GM19468 (cell line): ENCODE measurements at regions not wholly inside any gene's neighbourhood (a gene's known extent, or its start where the extent isn't known, plus 50 kb on each side); places are given as distances from the start of the nearest gene placed in this dataset.
"Not testable (repeated sequence)": the region's sequence is repeated elsewhere in the genome, so short reads cannot be mapped to it uniquely, and the experiment has no call there.

Experiments used
- ATAC-seq: cut with Tn5 transposase; IDR thresholded peaks from one replicate; pipeline ENCODE4 v1.9.1; 2021; ENCODE audit warnings: mild to moderate bottlenecking, moderate library complexity, moderate number of reproducible peaks; ENCODE audit not compliant: unreplicated experiment; ENCODE audit errors: extremely low read depth

DNA sequence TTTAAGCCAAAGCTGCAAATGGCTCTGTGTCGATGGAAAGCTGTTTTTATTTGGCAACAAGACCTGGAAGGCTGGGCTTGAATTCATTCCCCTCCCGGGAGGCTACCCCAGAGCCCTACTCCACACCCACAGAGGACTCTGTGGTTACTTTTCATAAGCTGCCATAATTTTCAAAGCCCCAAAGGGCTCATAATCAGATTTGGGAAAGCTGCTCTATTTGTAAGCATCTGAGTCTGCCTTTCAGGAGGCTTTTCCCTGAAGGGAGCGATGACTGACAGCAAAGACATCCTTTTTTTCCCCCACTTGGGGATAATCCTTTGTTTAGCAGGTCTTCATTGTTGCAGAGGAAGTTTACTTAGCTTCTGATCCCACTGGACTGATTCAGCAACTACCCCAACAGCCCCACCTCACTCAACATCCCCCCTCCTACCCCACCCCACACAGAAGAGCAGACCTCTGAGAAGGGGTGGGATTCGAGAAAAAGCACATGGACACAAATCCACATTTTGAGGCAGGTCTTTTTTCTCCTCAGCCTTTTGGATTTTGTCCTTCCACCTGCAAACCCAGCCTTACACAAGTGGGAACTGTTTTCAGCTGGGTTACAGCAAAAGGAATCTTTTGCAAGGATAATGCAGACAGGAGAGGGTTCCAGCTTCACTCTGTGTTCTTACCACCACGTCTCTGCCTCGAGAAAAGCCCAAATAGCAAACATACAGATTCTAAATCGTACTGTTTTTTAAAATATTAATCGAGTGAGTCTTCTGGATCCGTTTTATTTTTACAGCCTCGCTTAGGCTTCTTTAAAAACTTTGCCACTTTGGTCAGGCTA lies 244.4 kb upstream of the TUT7 start:
- no peak for ATAC-seq

DNA sequence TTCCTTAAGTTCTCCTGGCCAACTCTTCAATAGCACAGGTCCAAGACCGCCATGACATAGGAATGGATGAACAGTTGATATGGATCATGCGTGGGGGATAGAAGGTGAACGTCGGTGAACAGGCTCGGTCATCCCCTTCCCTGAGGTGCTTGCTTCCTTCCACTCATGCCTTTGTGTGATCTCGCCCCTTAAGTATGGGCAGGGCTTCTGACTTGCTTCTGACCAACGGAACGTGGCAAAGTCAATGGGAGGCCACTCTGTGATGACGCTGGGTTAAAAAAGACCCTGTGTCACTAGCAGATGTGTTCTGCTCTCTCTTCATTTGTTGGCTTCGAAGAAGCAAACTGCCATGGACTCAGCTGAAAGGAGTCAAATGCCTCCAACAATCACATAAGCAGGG lies 240.5 kb upstream of the TUT7 start:
- no peak for ATAC-seq

DNA sequence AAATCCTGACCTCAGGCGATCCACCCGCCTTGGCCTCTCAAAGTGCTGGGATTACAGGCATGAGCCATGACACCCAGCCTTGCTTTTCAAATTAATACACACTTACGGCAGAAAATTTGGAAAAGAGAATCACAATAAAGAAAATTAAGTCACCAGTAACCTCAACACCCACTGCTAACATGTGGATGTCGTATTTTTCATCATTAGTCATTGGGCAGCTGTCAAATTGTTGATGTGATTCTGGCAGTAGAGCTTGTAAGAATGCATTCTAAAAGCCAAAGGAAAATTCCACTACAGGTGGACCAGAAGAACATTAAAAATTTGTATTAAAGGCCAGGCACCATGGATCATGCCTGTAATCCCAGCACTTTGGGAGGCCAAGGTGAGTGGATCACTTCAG lies 237.3 kb upstream of the TUT7 start:
- ATAC-seq = no peak

DNA sequence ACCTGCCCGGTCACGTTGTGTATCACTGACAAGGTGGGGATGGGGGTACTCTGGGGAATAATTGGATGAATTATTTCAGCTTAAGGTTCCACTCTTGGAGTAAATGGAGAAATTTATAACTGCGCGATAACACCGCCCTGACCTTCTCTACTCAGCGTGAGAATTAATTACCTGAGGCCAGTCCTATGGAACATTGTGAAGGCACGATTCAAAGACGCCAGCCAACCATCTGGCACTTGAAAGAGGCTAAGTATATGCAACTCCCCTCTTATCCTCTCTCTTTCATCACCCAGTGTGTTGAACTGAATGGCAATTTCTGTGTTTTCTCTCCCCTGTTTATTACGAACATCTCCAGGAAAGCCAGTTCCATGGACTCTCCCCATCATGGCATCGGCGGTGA lies 235.5 kb upstream of the TUT7 start:
- ATAC-seq = no peak

DNA sequence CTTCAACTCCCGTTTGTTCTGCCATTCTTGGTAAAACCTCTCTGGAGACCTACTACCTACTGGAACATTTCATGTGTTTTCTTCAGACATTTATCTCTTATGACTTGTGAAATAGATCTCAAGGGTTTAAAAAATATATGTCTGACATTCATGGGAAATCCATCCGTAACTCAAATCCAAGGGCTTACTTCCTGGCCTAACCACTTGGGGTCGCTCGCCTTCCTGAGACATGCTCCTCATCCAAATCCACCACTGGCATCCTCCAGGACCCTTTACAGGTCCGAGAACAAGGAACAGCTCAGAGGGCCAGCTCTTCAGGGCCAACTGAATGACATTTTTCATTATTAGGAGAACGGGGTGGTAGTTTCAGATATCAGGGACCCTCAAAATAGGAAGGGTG lies 235.1 kb upstream of the TUT7 start:
- ATAC-seq = no peak

DNA sequence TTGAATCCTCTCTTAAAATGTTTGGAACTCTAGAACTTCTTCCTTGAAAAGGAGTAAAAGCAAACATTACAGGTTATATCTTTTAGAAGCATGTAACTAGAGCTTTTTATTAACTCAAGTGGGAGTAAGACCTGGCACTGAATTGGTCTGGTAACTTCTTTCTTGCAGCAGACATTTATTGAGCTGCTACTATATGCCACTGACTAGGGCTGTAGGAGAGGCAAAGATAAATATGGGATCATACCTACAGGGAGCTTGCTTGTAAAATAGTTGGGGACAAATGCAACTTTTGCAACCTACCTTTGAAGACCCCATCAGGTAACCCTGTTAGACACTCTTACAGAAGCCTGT lies 231.9 kb upstream of the TUT7 start:
- ATAC-seq = no peak

DNA sequence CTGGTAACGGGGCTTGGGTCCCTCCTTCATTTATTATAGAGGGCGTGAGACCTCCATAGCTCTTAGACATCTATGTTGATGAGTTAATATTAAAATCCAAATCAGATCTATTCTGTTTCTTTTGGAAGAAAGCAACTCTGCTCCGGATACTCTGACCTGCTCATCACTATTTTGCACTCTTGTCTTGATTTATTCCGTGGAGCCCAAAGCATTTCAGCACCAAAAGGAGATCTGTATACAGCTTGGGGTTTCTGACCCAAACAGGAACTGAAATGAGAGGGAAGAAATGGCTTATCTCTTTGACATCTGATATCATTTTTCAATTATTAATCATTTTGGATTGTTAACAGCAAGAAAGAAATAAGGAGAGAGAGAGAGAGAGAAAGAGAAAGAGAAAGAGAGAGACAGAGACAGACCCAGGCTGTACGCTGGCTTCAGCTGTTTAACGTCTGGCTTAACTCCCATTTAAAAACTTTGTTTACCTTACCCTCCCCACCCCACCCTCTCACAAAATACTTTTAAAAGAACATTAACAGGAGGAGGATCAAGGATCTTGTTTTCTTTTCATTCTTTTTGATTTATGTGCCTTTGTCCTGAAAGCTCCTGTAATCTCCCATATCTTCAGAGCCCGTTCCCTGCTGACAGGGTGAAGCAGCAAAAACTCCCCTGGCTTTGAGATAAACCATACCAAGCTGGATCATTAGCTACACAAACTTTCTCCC lies 231.4 kb upstream of the TUT7 start:
- ATAC-seq = no peak

DNA sequence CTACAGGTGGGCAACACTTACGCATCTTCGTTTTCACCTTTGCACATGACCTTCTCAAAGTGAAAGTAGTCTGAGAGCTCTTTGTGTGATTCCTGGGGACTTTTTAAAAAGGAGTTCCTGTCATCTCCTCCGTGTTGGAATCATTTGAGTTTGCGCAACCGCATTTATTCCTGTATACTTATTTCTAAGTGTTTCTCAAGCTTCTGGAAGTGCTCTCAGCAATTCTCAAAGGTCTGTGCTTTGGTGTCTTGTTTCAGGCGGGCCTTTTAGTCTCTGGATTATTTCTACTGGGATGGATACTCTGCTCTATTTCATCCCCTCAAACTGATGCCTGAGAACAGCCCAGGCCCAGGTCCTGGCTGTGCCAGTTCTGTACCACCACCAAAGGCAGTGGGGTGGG lies 226.5 kb upstream of the TUT7 start:
- no peak for ATAC-seq

DNA sequence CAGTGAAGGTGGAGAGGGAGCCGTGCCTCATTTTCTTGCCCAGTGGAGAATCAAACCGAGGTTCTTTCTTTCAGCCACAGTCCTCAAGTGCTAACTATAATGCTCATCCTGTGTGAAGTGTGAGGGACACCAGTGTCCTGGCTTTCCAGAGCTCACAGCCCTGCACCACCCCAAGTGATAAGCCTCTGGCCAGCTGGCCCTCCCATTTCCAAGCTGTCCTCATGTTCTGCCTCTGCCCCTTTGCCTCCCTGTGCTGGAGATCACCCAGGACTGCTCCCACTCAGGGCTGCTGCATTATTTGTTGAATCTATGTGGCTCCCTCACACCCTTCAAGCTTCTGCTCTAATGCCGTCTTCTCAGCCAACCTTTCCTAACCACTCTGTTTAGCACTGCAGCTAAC lies 224.5 kb upstream of the TUT7 start:
- no peak for ATAC-seq

DNA sequence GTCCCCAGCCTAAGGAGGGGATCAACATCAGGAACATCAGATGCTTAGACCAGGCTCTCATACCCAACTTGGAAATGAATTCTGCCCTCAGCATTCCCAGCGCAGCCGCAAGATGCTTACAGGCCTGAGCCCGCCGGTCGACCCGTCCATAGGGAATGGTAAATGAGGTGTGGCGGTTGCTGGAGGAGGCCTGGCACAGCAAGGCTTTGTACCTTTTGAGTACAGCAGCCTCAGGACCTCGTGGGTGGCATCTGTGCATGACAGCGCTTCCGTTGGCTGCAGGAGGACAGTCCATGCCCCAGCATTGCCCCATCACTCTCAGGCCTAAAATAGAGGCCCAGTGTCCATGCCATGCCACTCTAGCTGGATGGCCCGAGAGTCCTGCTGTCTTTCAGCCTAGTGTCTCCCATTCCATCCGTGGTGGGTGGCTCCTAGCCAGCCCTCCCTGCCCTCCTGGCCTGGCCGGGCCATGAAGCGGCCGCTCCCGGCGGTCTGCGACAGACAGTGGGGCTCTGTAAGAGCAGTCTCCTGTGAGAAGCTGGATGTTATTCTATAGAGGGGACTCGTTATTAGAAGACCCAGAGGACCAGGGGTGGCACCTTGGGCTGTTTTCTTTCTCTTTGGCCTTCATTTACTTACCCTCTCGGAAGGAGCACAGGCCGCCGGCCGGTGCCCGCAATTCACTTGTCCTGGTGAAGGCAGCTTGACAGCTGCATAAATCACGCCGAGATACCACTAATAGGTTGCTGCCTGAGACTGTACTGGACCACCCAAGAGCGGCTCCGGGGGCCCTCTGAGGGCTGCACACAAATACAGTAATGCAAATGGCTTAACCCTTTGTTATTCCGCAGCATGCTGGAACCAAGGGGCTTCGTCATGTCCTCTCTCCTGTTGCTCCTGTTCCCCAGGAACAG lies 223.5 kb upstream of the TUT7 start:
- no peak for ATAC-seq

DNA sequence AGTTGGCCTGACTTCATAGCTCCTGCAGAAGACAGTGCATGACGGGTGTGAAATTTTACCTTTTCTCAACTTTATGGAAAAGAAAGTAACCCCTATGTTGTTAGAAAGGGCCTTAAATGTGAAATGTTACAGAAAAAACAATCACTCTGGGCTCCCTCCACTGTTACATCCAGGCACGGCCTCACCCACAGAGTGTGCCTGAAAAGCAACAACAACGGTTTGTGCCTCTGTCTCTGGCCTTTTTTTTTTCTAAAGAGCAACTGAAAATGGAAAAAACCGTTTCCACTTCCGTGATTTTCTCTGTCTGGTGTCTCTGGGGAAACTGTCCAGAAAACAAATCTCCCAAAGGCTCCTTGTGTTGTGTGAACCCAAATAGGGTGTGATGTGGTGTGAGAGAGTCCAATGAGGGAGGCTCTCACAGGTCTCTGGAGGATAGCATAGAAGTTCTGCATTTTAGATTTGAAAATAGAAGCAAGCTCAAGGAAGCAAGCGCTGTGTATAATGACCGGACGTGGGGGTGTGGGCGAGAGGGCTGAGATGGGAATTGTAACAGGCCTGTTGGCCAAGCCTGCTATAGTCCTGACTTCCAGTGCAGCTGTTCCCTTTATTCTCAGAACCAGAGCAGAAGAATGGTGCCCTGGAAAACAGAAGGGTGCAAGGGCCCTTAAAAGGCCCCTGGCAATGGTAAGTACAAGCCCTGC lies 221.8 kb upstream of the TUT7 start:
- ATAC-seq = no peak

DNA sequence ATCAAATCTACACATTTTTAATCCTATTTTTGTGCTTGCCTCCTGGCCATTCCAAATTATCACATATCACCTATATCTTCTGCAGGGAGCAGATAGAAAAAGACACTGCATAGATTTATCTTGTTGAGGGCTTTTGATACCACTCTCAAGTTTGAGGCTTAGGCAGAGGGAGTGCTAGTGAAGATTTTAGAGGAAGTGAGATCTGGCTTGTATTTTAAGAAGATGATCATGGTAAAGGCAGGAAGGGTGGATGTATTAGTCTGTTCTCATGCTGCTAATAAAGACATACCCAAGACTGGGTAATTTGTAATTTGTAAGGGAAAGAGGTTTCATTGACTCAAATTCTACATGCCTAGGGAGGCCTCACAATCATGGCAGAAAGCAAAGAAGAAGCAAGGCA lies 220.9 kb upstream of the TUT7 start:
- ATAC-seq = no peak

DNA sequence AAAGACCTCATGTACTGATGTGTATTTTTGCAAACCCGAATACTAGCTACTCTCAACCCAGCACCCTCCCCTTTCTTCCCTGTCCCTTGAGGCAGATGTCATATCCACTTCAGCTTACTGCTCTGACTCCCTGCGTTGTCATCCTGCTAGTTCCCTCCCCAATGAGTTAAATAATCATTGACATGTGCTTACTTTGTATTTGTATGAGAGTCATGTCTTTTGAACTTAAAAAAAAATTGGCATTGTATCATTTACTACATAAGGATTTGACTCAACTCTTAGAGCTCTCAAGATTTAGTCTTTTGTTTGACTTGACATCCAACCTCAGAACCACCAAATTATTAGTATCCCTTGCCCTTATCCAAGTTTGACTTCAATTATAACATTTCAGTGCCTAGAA lies 219.7 kb upstream of the TUT7 start:
- no peak for ATAC-seq

DNA sequence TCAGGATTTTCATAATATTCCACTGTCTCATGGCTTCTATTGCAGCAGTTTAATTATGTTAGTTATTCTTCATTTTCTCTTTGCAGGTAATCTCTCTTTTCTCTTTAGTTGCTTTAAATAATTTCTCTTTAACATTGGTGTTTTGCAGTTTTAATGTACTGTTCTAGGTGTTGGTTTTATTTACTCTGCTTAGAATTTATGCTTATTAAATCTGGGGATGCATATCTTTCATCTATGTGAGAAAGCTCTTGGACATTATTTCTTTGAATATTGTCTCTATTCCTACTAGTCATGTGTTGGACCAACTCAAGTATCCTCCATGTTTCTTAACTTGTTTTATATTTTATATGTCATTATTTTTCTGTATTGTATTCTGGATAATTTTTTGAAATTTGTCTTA lies 218.7 kb upstream of the TUT7 start:
- ATAC-seq = no peak

DNA sequence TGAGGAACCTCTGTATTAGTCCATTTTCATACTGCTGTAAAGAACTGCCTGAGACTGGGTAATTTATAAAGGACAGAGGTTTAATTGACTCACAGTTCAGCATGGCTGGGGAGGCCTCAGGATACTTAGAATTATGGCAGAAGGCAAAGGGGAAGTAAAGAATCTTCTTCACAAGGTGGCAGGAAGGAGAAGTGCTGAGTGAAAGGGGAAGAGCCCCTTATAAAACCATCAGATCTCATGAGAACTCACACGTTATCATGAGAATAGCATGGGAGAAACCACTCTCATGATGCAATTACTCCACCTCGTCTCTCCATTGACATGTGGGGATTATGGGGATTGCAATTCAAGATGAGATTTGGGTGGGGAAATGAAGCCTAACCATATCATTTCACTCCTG lies 211.4 kb upstream of the TUT7 start:
- not testable (repeated sequence) for ATAC-seq

DNA sequence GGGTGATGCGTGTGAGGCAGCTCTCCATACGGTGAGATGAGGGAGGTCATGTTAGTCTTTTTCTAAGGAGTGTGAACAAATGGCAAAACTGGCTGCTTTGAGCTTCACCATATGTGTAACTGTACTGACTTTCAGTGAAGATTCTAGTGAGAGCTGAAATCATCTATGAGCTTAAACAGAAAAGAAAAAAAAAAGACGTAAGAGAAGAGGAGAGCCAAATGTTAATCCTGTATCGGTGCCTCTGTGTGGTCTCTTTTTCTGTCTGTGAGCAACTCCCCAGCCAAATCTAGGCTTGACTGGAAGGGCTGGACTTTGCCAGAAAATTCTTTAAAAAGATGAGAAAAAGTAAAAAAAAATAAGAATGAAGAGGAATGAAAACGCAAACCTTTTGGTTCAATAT lies 209.7 kb upstream of the TUT7 start:
- no peak for ATAC-seq

DNA sequence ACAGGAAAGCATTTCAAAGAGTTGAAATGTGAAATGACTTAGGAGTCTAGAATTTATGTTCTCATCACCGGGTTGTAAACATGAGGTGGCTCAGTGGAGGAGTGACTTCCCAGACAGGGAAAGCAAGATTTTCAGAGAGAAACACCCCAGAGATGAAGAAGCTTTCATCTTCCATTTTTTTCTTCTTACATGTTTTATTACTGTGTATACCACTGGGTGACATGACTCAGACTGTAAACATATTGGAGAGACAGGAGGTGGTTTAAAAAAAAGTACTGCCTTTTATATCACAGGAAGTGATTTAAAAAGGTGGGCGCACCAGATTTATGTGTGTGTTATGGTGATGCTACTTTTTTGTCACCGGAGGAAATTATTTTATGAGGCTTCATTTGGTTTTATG lies 209.1 kb upstream of the TUT7 start:
- ATAC-seq = no peak

DNA sequence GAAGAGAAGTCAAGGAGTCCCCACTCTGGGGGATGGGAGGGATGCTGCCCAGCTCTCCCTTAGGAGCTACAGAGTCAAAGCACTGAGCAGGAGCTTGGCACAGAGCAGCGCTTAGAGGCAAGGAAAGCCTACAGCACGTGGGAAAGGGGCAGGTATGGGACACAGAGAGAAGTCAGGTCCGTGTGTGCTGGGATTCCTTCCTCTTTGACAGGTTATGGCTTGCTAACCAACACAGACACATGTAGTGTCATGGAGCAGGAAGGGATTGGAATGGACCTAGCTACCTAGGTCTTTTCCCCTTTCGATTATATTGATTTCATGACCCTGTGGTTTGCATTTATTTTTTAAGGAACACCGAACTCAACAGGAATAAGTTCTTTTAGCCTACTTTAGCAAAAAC lies 208.5 kb upstream of the TUT7 start:
- ATAC-seq = no peak

DNA sequence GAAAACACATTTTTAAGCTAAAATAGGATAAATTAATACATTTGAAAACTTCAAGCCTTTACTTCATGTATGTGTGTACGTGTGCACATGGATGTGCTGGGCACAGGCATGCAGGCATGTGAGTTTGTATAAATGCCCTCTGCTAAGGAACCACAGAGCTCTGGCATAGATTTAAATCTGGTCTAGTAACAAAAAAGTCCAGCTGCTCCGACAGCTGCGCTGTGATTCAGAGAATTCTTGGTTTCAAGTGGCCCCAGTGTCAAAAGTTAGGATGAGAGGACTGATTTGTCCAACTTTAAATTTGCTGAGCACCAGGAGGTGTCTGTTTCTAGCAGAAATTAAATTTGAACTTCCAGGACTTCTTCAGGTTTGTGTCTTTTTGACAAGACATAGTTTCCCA lies 203.7 kb upstream of the TUT7 start:
- ATAC-seq = no peak

DNA sequence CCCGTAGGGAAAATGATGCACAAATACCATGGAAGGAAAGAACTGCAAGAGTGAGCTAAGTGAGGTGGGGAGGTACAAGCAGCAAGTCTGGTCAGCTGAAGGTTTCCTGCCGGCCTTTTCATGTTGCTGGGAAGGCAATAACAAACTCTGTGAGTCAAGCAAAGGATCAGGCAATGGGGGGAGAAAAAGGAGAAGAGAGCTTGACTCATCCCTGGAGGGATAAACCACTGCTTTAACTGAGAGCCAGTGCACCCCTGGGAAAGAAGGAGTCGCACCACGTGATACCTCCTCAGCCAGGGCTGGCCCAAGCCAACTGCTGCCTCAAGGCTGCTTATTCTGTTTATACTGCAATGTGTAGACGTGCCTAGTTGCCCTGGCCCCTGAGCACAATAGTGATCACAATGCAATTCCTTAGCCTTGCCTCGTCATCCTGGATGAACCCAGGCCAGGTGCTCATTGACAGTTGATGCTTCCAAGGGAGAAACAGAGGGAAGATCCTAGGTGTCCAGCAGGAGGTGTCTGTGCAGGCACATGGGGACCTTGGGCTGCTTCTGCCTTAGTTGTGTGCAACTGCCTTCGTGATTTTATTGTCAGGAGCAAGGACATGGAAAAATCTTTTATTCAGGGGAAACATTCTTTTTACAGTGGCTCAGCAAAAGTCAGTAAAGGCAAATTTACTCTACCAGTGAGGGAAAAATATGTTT lies 203.0 kb upstream of the TUT7 start:
- no peak for ATAC-seq
